Glomerular visceral epithelial cell (primary cell): ENCODE measurements at regions not wholly inside any gene's neighbourhood (a gene's known extent, or its start where the extent isn't known, plus 50 kb on each side); places are given as distances from the start of the nearest gene placed in this dataset.
"Not testable (repeated sequence)": the region's sequence is repeated elsewhere in the genome, so short reads cannot be mapped to it uniquely, and the experiment has no call there.

Source experiments
- DNase-seq: peaks from one replicate; pipeline ENCODE4 v3.0.0-alpha.2; 2016; ENCODE audit errors: extremely low spot score

DNA sequence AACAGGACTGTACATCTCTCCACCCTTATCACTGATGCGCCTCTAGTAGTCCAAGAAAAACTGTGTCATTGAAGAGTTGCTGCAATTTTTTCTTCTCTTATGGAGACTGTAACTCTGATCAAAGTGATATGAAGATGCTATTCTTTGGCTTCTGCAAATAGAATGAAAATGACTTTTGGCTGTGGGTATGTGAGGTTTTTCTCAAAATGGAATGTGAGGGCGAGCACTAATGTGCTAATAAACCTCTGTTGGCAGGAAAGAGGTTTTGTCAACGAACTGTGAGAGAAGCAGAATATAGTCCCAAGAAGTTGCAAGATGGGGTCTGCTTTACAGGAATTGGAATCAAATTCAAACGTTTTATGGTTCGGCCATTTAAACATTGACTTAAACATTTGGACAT is 252.0 kb upstream of the GAS1 start:
- no peak for DNase-seq

DNA sequence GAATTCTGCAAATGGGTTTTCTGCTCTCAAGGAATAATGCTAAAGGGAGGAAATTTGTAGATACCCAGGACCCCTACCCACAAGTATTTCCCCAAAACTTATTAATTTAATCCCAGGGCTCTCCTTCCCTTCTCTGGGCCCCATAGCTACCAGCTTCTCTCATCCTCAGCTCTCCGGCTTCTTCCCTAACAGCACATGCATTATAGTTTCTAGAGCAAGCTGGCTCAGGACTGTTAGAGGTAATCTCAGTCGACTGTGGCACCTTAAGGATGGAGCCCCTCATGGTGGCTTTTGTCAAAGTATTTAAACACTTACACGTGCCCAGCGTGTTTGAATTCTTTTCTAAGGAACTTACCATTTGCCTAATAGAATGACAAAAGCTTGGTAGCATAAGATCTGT is 252.5 kb upstream of the GAS1 start:
- no peak for DNase-seq

DNA sequence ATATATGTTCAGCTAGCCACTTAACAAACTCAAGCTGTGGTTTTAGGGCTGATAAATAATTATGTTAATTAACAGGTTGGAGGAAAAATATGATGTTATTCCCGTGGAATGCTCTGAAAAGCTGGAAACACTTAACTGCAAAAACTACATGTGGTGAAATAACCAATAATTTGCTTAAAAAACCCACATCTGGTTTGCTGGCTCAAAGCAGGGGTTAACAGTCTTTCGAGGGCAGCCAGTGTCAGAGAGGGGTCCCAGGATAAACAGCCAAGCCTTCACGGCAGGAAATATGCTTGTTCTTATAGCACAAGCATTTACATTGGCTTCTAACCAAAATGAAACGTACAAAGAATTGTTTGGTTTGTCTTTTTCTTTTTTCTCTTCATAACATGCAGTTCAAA is 254.0 kb upstream of the GAS1 start:
- no peak for DNase-seq

DNA sequence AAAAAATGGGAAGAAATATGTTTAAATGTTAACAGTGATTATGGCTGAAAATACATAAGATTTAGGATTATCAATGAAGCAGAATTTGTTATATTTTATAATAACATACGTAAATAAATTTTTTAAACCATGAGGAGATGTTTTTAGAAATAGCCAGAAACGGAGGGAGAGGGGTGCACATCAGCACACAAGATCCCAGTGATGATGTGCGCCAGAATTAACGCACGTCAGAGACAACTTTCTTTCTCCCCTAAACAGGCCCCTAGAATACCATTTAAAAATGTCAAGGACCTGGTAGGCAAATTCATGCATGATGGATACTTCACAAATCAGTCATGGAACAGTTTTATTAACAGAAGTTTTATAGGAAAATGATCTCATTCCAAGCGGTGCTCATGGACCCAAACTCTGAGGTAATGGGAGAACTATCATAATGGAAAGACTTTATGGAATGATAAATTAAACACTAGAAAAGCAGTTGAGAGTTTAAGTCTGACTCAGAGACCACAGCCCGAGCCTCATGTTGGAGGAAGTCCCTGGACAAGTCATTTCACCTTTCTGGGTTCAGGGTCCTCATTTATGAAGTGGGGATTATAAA is 258.9 kb upstream of the GAS1 start:
- DNase-seq, result peak; percentile 51

DNA sequence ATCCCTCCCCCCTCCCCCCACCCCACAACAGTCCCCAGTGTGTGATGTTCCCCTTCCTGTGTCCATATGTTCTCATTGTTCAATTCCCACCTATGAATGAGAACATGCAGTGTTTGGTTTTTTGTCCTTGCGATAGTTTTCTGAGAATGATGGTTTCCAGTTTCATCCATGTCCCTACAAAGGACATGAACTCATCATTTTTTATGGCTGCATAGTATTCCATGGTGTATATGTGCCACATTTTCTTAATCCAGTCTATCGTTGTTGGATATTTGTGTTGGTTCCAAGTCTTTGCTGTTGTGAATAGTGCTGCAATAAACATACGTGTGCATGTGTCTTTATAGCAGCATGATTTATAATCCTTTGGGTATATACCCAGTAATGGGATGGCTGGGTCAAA is 263.4 kb upstream of the GAS1 start:
- not testable (repeated sequence) for DNase-seq

DNA sequence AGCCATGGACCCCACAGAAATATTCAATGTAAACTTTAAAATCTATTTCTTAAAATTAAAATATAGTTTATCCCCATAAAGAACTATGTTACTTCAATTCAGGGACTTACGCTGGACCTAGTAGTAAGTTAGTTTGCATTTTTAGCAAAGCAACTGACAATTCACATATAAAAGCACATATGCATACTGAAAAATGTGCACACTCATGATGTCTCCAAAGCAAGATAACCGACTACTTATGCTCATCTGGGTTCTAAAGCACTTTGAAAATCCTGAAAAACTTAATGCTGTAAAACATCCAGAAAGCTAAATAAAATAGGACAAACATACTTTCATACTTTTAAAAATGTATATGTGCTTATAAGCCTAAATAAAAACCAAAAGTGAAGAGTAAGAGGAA is 264.4 kb upstream of the GAS1 start:
- DNase-seq, result no peak

DNA sequence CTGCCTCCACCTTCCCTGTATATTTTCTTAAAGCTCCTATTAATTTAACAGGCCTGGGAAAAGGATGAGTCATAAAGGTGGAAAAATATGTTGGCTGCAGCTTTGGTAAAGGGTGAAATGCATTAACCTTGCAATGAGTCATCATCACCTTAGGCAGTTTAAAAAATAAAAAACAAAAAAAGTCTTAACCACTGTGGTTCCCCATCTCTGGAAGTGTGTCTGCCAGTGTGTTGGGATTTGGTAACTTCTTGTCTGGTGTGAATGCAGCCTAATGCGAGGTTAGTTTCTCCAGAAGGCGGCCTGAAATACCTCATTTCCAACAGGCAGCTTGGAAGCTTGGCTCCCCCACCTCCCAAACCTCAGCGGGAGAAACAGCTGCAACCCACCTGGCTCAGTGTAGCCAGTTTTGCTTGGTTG is 265.3 kb upstream of the GAS1 start:
- peak; percentile 63 for DNase-seq

DNA sequence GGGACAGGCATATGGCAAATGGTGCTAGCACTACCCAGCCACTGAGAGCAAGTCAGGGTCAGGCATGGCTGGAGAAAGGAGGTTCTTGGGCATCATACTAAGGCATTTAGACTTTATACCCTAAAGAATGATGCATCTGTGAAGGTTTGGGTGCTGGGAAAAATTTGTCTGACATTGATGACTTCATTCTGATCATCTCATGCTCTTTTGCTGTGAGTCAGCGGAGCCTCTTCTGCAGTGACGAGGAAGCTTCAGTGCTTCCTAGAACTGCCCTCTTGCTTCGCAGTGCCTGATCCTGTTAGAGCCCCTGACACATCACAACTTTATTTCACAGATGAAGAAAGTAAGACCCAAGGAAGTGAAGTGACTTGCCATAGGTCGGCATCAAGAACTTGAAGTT is 266.6 kb upstream of the GAS1 start:
- peak; percentile 40 for DNase-seq

DNA sequence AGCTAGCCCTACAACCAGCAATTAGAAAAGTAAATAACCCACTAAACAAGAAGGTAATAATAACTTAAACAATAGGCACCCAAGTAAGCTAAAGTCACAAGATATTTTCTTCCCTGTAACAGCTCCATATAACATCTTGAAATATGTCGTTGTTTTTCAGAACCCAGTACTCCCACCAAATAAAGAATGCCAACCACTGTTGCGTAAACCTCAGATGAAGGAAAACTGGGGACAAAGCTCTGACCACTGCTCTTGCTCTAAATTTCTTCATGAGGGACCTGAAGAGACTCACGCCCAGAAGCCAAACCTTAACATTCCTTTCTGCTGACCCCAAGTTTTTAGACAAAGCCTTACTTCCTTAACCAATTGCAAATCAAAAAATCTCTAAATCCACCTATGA is 267.7 kb upstream of the GAS1 start:
- DNase-seq, result no peak

DNA sequence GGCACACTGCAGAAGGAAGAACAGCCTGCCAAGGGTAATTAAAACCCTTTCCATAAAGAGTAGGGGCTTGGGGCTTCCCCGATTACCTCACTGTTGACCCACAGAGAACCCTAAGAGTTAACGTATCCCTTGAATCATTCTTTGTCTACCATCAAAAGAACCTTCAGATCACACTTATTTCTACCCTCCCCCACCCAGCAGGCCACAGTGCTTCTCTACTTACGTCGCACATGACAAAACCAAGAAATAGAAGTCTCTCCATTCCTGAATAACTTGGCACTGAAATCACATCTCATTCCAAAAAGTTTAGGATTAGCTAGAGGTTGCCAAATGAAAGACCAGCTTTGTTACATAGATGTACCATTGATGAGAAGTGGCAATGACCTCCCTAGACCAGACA is 268.7 kb upstream of the GAS1 start:
- DNase-seq, result no peak

DNA sequence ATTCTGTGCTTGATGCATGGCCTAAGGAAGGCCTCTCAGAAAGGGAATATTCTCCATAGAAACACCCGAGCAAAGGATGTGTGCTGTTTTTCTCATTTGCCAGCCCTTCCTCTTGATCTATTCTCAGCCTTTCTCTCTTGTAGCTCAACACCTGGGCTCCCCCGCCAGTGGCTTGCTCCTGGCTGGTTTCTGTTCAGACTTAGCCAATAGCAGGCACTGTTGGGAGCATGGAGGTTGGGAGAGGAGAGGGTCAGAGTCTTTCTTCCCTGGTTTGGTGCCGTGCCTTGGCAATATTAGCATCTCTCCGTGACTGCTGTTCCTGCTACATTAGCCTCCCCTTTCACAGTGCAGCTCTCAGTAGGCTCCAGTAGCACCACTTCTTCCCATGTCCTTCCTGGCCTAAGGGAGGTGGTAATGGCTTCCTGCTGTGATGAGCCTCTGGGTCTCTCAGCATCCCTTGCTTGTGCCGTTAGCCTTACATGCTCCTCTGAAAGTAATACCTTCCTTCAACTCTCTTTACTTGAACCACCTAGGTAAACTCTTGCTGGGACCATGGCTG is 269.7 kb upstream of the GAS1 start:
- DNase-seq, result no peak

DNA sequence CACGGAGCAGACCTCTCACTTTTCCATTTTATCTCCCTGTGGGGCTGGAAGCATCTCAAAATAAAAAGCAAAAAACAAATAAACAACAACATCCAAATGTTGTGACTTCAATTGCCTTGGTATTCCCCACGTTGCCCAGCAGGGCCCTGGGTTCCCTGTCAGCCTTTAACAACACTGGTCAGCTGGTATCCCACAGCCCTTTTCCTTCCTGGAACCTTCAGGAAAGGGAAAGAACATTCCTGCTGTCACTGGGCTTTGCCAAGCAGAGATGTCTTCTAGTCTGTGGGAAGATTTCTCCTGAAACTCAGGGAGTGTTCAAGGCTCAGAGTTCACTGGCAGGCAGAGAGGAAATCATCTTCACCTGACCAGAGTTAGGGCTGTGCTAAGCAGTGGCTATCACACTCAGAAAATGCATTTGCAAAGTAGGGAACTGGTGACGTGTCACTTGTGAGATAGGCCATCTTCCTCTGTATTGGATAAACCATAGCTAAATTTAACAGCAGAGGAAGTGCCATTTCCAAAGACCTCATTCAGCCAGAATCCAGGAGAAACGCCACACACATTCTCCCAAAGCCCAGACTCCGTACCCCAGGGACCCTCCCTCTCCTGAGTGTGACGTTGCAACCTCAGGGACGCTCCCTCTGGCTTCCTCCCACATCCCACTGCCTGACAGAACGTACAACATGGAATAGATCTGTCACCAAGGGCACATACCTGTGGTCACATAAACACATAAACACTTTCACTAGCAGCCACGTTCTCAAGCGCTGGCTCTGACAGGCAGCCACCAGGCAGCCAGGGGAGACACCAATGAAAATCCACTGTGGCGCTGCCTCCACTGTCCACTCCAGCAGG is 274.0 kb upstream of the DAPK1 start:
- no peak for DNase-seq

DNA sequence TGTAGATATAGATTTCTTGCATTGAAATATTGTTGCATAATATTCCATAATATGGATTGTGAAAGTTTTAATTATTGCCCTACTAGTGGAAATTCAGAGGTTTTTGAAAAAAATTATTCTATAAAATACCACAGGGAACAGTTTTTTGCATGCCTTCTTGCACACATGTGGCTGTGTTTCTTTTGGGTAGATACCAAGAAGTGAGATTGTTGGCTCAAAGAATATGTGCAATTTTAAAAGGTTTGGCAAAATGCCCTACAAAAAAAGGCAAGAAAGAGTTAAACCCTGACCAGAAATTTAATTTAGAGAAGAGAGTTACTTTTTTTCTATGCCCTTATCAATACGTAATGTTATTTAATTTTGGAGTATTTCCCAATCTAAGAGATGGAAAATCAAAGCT is 270.8 kb upstream of the DAPK1 start:
- DNase-seq, result no peak

DNA sequence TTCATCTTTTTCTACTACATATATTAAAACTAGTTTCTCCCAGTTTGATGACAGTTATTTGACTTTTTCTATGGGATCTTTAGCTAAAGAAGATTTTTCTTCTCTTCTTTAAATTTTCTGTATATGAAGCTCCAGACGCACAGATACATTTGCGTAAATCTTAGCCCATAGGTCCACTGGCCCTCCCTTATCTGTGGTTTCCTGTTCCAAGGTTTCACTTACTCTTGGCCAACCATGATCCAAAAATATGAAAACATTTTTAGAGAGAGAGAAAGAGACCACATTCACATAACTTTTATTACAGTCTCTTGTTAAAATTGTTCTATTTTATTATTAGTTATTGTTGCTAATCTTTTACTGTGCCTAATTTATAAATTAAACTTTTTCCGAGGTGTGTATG is 270.2 kb upstream of the DAPK1 start:
- no peak for DNase-seq

DNA sequence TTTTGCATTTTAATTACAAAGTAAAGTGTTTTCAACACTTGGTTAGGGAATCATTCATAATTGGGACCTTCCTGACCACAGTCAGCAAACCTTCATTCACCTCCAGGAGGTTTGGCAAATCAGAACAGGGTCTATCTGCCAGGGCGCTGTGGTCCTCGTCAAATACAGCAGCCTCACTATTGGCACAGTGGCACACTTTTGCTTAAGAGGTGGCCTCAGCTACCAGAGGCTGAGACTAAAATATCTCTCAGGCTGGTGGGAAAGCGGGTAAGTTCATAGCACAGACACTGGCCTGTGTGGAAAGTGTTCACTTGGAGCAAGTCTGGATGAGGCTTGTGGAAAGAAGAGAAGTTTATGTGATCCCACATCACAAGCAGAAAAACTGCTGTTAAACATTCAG is 268.6 kb upstream of the DAPK1 start:
- DNase-seq, result no peak

DNA sequence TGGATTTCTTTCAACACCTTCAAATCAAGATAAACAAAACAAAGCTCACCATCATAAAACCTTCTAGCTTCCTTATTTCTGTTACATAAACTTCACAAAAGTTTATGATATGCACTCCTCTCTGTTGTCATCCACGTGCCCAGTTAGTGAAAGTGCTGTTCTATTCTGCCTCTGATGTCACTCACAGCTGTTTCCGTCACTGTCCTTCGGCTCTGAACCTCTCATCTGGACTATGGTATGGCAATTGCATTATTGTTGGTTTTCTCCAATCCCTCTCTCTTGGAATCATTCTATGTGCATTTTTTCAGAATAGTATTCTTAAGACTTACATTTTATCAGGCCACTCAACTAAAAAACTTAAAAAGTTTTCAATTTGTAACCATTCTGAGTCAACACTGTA is 264.2 kb upstream of the DAPK1 start:
- DNase-seq, result no peak

DNA sequence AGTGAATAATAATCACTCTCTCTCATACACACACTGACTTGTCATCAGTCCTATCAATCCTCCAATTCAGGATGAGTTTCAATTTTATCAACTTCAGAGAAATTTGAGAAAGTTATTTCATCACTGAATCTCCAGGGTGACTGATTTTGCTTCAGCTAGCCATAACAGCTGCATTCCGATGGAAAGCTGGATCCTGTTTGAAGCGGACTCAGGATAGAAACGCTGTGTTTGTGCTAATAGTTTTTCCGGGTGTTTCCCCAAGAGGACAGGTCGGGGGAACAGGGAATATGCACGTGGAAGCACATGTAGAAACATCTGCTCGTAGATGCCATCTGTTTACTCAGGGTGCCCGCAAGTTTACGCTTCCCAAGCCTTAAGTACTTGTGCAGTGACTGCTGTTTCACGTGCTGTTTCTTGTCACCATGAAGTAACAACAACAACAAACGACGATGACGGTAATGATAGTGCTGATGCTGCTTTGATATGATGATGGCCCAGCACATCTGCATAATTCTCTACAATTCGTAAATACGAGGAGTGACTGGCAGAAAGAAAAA is 263.7 kb upstream of the DAPK1 start:
- DNase-seq, result no peak

DNA sequence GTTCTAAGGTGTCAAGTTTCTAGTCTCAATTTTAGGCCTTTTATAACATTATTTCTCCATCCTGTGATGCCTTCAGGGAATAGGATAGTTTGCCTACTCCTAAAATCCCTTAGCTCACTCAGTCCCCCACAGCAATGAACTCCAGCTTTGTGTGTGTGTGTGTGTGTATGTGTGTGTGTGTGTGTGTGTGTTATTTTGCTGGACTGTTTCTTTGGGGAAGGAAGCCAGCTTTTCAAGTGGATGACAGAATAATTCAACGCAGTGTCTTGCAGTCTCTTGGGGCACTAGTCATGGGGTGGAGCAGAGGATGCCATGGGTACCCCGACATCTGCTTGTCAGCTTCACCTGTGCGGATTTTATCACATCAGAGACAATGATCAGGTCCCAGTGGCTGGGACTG is 262.8 kb upstream of the DAPK1 start:
- no peak for DNase-seq

DNA sequence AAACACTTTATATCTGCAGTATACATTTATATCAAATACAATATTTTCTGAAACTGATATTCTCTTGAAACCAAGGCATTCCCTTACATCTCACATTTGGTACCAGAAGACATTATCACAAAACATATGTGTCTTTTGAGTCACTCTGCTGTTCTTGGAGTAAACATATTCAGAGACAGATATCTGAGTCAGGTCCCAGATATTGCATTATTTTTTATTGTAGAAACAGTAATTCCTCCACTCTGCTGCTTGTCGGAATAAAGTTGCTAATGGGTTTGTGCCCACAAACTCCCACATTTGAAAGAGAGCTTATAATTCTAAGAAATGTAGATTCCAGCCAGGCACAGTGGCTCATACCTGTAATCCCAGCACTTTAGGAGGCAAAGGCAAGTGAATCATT is 261.1 kb upstream of the DAPK1 start:
- no peak for DNase-seq

DNA sequence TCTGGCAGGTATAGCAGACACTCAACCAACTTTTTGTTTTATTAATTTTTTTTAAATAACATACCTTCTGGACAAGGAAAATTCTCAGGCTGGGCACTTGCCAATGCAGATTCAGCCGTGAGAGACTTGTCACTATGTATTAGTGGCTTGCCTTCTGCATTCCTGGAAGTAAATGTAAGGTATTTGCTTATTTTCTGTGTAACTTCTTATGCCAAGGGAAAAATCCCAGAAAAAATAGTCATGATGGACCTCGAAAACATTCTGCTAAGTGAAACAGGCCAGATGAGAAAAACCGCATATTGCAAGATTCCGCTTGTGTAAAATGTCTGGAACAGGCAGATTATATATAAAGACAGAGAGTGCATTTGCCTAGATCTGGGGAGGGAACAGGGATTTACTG is 260.3 kb upstream of the DAPK1 start:
- DNase-seq, result no peak

DNA sequence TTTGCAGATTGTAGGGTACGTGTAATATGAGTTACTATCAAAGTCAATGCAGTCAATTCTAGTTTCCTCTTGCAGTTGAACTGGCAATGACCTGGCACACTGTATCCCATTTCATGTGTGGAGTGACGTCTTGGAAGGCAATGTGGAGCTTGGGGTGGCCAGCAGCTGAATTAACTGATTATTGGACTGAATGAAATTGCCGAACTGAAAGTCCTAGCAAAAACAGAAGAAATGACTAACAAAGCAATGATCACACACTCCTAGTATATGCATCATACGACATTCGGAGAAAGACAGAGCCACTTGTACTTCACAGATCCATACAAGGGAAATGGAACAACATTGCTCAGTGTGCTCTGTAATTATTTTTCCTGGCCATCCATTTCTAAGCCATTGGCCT is 259.1 kb upstream of the DAPK1 start:
- no peak for DNase-seq

DNA sequence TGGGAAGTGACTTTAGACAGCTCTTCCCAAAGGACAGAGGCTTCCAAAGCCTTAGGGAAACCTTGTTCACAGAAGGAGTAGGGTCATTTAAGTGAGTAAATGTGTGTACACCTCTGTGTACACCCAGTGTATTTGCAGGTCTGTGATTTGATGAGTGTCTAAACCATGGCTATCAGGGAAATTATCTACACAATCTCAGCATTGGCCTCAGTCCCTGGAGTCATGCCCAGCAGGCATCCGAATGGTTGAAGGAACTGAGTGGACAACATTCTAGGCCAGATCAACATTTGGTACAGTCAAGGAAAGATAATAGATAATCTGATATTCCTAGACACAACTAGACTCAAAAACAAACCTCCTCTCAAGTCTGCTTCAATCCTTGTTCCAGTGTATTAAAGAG is 258.4 kb upstream of the DAPK1 start:
- DNase-seq, result no peak

DNA sequence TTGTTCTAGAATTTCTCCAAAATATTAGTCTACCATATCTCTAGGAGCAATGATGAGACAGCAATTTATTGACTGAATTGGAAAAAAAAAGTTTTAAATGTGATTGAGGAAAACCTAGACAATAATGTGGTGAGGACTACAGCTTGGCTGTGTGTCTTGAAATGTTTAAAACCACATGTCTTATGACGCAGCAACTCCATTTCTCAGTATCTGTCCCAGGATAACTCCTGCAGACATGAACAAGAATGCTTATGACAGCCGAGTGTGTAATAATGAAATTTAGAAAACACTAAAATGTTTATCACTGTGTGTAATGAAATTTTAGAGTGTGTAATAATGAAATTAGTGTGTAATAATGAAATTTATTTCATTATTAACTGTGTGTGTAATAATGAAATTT is 254.1 kb upstream of the DAPK1 start:
- DNase-seq, result no peak
